WTC11 (cell line): ENCODE measurements at regions not wholly inside any gene's neighbourhood (a gene's known extent, or its start where the extent isn't known, plus 50 kb on each side); places are given as distances from the start of the nearest gene placed in this dataset.

Source experiments
- ATAC-seq: fragments of 200-7000 bp; cut with Tn5 transposase; 2 replicates; pipeline ENCODE4 v1.10.0; 2021; ENCODE audit warnings: mild to moderate bottlenecking, moderate library complexity
- CTCF ChIA-PET: fragments of 300-600 bp; sonication (Branson Sonifier 250); formaldehyde crosslinking; loops from one replicate; lab custom pipeline; 2021; ENCODE audit warnings: antibody characterized with exemption; lab: Charles Lee
- POLR2A ChIA-PET: fragments of 350-600 bp; sonication (Branson Sonifier 250); formaldehyde crosslinking; loops from one replicate; lab custom pipeline; 2021; ENCODE audit warnings: antibody characterized with exemption; lab: Charles Lee
- DNase-seq: peaks from one replicate; pipeline ENCODE4 v3.0.0; 2021; ENCODE audit warnings: low spot score
- H3K27ac Mint-ChIP-seq: 2 replicates; pipeline ENCODE4 v1.8.0; 2021; ENCODE audit warnings: mixed read lengths
- H3K27me3 Mint-ChIP-seq: 2 replicates; pipeline ENCODE4 v1.8.0; 2021; ENCODE audit warnings: low read depth, mild to moderate bottlenecking, moderate library complexity, mixed read lengths
- H3K36me3 Mint-ChIP-seq: 2 replicates; pipeline ENCODE4 v1.8.0; 2021; ENCODE audit warnings: mixed read lengths
- H3K4me1 Mint-ChIP-seq: 2 replicates; pipeline ENCODE4 v1.8.0; 2022; ENCODE audit warnings: mixed read lengths
- H3K4me3 Mint-ChIP-seq: 2 replicates; pipeline ENCODE4 v1.8.0; 2021; ENCODE audit warnings: mild to moderate bottlenecking, moderate library complexity, mixed read lengths
- H3K9me3 Mint-ChIP-seq: 2 replicates; pipeline ENCODE4 v1.8.0; 2021; ENCODE audit warnings: mixed read lengths
- CREM ChIP-seq: sonication (generic); formaldehyde crosslinking; IDR thresholded peaks from 2 replicates; pipeline ENCODE4 v1.8.1; 2022; ENCODE audit warnings: mild to moderate bottlenecking, missing genetic modification reagents, moderate library complexity
- GRHL2 ChIP-seq: fragments of 250-450 bp; sonication (Bioruptor Pico); IDR thresholded peaks from 2 replicates; pipeline ENCODE4 v1.8.0; 2022; ENCODE audit warnings: mild to moderate bottlenecking, moderate library complexity; ENCODE audit not compliant: insufficient replicate concordance, severe bottlenecking
- IRF2 ChIP-seq: sonication (generic); formaldehyde crosslinking; IDR thresholded peaks from 2 replicates; pipeline ENCODE4 v1.8.0; 2022; ENCODE audit warnings: low read depth, missing genetic modification reagents, borderline replicate concordance
- NFE2L1 ChIP-seq: sonication (generic); formaldehyde crosslinking; IDR thresholded peaks from 2 replicates; pipeline ENCODE4 v1.8.1; 2023; ENCODE audit warnings: missing genetic modification reagents
- NR1H2 ChIP-seq: sonication (generic); formaldehyde crosslinking; IDR thresholded peaks from 2 replicates; pipeline ENCODE4 v1.9.0; 2021; ENCODE audit warnings: mild to moderate bottlenecking, moderate library complexity, missing genetic modification reagents
- ZBTB21 ChIP-seq: sonication (generic); formaldehyde crosslinking; IDR thresholded peaks from 2 replicates; pipeline ENCODE4 v1.8.1; 2023; ENCODE audit warnings: mild to moderate bottlenecking, missing genetic modification reagents, borderline replicate concordance
- ZNF671 ChIP-seq: fragments of 250-450 bp; sonication (Bioruptor Pico); IDR thresholded peaks from 2 replicates; pipeline ENCODE4 v1.8.0; 2021; ENCODE audit warnings: mild to moderate bottlenecking
- TF ChIP-seq, protein P1 (sequence below): fragments of 250-450 bp; sonication (Bioruptor Pico); conservative IDR thresholded peaks from 2 replicates; pipeline ENCODE4 v1.9.0; 2021; ENCODE audit warnings: mild to moderate bottlenecking
- TF ChIP-seq, protein P2 (sequence below): fragments of 250-450 bp; sonication (Bioruptor Pico); IDR thresholded peaks from 2 replicates; pipeline ENCODE4 v1.8.0; 2021; ENCODE audit warnings: mild to moderate bottlenecking
- TF ChIP-seq, protein P3 (sequence below): sonication (generic); formaldehyde crosslinking; IDR thresholded peaks from 2 replicates; pipeline ENCODE4 v1.8.1; 2023; ENCODE audit warnings: mild to moderate bottlenecking, missing genetic modification reagents
- TF ChIP-seq, protein P4 (sequence below): fragments of 250-450 bp; sonication (Bioruptor Pico); IDR thresholded peaks from 2 replicates; pipeline ENCODE4 v1.9.0; 2021; ENCODE audit warnings: mild to moderate bottlenecking
- TF ChIP-seq, protein P5 (sequence below): sonication (generic); formaldehyde crosslinking; IDR thresholded peaks from 2 replicates; pipeline ENCODE4 v1.8.1; 2023; ENCODE audit warnings: mild to moderate bottlenecking, moderate library complexity, missing genetic modification reagents
- TF ChIP-seq, protein P6 (sequence below): fragments of 250-450 bp; sonication (Bioruptor Pico); IDR thresholded peaks from 2 replicates; pipeline ENCODE4 v1.9.0; 2021; ENCODE audit warnings: mild to moderate bottlenecking

DNA sequence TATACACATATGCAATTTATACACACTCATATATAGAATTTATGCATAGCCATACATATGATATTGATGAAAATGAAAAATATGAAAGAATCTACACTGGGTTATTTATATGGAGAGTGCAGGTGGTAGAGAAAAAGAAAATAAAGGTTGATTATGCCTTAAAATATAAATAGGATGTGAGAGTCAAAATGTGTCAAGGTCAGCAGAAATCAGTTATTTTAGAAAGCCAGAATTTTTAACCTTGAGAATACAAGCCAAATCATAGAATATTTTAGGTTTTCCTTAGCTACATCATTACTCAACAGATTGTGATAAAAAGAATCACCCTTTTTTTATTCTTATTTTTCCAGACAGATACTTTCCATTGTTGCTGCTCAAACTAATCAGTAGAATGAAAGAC lies 146.2 kb downstream of the SLC6A15 start (continued):
- TF ChIP-seq, protein P1, sequence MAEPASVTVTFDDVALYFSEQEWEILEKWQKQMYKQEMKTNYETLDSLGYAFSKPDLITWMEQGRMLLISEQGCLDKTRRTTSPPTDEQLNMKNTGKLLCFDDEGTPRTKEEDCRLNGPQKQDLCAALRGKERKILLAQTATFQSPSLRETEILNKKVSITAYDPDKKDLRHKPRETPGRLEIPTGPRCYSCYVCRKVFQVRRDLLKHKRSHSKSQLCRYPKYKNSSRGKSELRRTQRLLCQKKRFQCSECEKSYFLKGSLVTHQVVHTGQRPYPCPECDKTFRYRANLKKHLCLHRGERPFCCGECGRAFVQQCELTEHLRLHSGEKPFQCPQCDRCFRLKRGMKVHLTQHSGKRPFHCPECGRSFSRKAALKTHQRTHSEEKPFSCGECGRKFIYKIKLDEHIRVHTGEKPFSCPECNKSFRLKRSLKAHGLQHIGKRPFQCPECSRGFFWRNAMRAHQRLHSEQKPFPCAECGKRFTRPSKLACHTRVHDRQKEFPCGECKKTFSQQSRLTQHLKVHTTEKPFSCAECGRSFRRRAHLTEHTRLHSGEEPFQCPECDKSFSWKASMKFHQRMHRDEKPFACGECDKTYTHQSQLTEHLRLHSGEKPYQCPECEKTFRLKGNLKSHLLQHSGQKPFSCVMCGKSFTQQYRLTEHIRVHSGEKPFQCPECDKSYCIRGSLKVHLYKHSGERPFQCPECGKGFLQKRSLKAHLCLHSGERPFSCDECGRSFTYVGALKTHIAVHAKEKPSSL (CRISPR knock-in tag): no peak
- TF ChIP-seq, protein P2, sequence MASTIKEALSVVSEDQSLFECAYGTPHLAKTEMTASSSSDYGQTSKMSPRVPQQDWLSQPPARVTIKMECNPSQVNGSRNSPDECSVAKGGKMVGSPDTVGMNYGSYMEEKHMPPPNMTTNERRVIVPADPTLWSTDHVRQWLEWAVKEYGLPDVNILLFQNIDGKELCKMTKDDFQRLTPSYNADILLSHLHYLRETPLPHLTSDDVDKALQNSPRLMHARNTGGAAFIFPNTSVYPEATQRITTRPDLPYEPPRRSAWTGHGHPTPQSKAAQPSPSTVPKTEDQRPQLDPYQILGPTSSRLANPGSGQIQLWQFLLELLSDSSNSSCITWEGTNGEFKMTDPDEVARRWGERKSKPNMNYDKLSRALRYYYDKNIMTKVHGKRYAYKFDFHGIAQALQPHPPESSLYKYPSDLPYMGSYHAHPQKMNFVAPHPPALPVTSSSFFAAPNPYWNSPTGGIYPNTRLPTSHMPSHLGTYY (CRISPR knock-in tag): no peak

DNA sequence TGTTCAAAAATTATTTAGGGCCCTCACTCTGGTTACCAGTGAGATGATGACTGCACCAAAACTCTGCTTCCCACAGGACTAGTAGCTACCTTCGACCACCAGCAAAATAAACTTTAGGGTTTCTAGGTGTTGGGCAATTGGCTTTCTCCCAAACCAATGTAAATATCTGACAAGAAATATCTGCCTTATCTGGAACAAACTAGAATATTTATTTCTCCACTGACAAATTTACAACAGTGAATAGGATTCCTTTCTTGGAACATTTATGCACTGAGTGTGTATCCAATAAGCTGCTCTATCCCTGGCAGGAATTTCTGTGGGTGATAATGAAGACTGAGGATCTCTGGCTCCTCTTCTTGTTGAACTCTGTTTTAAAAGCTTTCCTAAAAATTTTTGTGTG lies 148.6 kb downstream of the SLC6A15 start:
- Mint-ChIP-seq H3K4me3 (no peak overlapping the region), H3K4me1 (peaks cover 27% of the 10 kb centered on the region), H3K9me3 (no peaks in the 10 kb centered on the region), H3K36me3 (no peaks in the 10 kb centered on the region), H3K27me3 (no peaks in the 10 kb centered on the region), H3K27ac (no peak overlapping the region)
- CTCF ChIA-PET: no interaction called here
- TF ChIP-seq IRF2 (CRISPR knock-in tag): no peak
- TF ChIP-seq NFE2L1 (CRISPR knock-in tag): no peak
- TF ChIP-seq, protein P3, sequence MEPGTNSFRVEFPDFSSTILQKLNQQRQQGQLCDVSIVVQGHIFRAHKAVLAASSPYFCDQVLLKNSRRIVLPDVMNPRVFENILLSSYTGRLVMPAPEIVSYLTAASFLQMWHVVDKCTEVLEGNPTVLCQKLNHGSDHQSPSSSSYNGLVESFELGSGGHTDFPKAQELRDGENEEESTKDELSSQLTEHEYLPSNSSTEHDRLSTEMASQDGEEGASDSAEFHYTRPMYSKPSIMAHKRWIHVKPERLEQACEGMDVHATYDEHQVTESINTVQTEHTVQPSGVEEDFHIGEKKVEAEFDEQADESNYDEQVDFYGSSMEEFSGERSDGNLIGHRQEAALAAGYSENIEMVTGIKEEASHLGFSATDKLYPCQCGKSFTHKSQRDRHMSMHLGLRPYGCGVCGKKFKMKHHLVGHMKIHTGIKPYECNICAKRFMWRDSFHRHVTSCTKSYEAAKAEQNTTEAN (CRISPR knock-in tag): no peak
- TF ChIP-seq, protein P4, sequence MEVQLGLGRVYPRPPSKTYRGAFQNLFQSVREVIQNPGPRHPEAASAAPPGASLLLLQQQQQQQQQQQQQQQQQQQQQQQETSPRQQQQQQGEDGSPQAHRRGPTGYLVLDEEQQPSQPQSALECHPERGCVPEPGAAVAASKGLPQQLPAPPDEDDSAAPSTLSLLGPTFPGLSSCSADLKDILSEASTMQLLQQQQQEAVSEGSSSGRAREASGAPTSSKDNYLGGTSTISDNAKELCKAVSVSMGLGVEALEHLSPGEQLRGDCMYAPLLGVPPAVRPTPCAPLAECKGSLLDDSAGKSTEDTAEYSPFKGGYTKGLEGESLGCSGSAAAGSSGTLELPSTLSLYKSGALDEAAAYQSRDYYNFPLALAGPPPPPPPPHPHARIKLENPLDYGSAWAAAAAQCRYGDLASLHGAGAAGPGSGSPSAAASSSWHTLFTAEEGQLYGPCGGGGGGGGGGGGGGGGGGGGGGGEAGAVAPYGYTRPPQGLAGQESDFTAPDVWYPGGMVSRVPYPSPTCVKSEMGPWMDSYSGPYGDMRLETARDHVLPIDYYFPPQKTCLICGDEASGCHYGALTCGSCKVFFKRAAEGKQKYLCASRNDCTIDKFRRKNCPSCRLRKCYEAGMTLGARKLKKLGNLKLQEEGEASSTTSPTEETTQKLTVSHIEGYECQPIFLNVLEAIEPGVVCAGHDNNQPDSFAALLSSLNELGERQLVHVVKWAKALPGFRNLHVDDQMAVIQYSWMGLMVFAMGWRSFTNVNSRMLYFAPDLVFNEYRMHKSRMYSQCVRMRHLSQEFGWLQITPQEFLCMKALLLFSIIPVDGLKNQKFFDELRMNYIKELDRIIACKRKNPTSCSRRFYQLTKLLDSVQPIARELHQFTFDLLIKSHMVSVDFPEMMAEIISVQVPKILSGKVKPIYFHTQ: no peak
- TF ChIP-seq, protein P5, sequence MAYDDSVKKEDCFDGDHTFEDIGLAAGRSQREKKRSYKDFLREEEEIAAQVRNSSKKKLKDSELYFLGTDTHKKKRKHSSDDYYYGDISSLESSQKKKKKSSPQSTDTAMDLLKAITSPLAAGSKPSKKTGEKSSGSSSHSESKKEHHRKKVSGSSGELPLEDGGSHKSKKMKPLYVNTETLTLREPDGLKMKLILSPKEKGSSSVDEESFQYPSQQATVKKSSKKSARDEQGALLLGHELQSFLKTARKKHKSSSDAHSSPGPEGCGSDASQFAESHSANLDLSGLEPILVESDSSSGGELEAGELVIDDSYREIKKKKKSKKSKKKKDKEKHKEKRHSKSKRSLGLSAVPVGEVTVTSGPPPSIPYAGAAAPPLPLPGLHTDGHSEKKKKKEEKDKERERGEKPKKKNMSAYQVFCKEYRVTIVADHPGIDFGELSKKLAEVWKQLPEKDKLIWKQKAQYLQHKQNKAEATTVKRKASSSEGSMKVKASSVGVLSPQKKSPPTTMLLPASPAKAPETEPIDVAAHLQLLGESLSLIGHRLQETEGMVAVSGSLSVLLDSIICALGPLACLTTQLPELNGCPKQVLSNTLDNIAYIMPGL (CRISPR knock-in tag): no peak
- TF ChIP-seq CREM (CRISPR knock-in tag): no peak
- no peak for TF ChIP-seq ZBTB21
- TF ChIP-seq, protein P6, sequence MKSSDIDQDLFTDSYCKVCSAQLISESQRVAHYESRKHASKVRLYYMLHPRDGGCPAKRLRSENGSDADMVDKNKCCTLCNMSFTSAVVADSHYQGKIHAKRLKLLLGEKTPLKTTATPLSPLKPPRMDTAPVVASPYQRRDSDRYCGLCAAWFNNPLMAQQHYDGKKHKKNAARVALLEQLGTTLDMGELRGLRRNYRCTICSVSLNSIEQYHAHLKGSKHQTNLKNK: no peak
- no peak for TF ChIP-seq ZNF671 (CRISPR knock-in tag)
- no peak for TF ChIP-seq GRHL2
- ATAC-seq (no peak), DNase-seq (no peak)
- POLR2A ChIA-PET: no interaction called here

DNA sequence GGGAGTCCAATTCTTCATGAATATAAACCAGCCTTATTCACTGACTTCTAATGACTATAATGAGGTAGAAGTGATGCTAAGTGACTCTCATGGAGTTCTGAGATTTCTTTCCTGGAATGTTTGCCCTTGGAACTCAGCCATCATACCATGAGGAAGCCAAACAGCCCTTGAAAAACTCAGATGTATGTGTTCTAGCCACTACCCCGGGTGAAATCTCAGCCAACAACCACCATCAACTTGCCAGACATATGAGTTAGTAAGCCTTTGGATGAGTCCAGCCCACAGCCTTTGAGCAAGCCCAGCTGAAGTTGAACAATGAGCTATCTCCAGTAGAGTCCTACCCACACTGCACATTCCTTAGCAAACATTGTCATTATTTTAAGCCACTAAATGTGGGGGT lies 149.5 kb downstream of the SLC6A15 start:
- H3K4me3 Mint-ChIP-seq: no peak overlapping the region
- H3K4me1 Mint-ChIP-seq: peaks cover 28% of the 10 kb centered on the region
- ATAC-seq: no peak
- no peaks in the 10 kb centered on the region for H3K9me3 Mint-ChIP-seq
- H3K27me3 Mint-ChIP-seq: no peaks in the 10 kb centered on the region
- no peaks in the 10 kb centered on the region for H3K36me3 Mint-ChIP-seq
- CTCF ChIA-PET: no interaction called here
- DNase-seq: no peak
- H3K27ac Mint-ChIP-seq: no peak overlapping the region
- no peak for TF ChIP-seq NR1H2 (CRISPR knock-in tag)
- TF ChIP-seq, all 79 proteins: peak for 0
- POLR2A ChIA-PET: no interaction called here
